ENCODE measurements at regions not wholly inside any gene's neighbourhood (a gene's known extent, or its start where the extent isn't known, plus 50 kb on each side); places are given as distances from the start of the nearest gene placed in this dataset.

DNA sequence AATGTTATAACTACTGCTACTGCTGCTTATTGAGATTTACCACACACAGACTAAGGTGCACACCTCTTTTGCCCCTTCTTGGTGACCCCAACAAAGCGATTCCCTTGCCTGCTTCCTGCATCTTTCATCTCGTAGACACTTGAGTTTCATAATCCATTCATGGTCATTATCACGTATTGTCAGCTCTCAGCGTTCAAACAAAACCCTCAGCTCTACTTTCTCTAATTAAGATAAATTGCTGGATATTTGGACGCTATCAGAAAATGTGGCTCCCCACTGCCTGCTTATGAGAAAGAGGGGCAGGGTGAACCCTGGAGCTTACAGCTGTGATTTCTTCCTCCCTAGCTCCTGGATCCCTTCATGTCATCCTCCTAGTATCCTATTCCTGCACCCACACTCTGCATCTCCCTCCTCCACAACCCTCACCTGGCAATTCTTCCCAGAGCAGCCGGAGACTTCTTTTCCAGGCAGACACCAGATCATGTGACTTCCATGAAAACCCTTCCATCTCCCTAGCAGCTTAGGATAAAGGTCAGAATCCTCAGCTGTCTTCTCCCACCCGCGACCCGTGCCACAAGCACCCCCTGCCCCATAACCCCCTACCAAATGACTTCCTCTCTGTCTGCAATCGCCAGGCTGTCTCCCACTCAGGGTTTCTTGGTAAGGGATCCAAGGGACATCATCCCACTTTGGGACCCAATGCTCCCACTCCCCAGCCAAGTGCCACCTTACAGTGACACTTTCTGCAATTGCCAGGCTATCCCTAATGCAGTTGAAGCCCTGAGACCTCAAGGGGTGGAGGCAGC is 146.5 kb downstream of the NSG2 start:
- no peak for DNase-seq

DNA sequence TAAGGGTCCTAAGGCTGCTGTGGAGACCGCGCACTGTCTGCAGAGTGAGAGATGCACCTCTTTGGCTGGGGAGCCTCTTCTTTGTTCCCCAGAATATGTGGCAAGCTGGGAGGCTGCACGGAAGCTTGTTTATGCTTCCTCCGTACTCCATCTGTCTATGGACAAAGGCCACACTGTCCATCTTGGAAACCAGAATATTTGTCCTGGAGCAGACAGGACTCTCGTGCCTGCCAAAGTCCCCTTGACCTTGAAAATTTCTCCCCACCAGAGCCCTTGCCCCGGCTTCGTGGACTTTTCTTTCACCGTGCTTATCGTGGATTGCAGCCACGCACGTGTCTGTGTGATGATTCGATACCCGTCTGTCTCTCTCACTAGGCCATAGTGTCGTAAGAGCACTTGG is 147.4 kb downstream of the NSG2 start:
- no peak for DNase-seq

DNA sequence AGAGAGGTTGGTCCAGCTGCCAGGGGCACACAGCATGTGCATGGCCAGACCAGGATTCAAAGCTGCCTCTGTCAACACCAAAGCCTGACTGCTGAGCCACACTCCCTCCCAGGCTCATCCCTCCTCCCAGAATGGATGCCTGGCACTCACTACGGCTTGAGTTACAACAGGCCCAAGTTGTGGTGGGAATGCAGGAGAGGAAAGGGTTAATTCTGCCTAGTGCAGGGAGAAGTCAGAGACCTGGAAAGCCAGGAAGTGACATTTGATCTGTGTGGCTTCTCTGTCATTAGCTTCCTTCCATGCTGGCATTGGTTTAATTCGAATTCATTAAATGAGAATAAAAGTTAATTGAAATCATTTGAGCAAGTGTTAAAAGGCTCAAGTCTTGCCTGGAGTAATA is 150.0 kb downstream of the NSG2 start:
- DNase-seq, result no peak

GRCh38 chr5:174197929-174198328 is 152.4 kb downstream of the NSG2 start:
- DNase-seq, result no peak

DNA sequence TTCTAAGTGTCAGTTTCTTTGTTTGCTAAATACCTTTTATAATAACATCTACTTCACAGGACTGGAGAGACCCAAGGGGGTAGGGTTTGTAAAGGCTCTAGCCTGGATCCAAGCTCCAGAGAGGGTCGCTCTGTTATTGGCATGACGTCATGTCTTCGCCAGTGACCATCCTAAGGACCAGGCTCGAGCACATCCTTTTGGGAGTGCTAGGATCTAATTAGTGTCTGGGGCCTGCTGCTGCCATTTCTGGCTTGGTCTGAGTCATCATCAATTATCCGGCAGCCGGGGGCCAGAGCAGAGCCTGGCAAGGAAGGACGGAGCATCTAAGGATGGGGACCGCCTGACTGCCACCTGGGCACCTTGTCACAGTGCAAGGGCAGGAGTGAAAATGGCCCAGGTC is 153.0 kb downstream of the NSG2 start:
- no peak for DNase-seq

DNA sequence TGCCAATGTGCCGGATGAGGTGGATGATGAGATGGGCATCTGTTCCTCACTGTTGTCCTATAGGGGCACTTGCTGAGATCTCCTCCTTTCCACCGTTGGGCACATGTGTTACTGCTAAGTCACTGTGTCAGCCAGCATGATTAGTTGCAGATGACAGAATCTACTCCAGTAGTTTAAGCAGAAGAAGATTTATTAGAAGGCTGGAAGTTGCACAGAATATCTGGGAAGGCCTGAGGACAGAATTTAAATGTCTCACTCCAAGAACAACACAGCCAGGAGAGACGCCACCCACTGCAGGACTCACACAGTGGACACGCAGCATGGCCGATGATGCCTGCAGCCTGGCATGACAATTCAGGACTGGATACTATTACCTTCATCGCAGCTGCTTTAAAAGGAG is 157.5 kb downstream of the NSG2 start:
- DNase-seq, result no peak

- no peak for DNase-seq
Measured at GRCh38 chr5:174204535-174205313, 159.2 kb downstream of the NSG2 start.

DNA sequence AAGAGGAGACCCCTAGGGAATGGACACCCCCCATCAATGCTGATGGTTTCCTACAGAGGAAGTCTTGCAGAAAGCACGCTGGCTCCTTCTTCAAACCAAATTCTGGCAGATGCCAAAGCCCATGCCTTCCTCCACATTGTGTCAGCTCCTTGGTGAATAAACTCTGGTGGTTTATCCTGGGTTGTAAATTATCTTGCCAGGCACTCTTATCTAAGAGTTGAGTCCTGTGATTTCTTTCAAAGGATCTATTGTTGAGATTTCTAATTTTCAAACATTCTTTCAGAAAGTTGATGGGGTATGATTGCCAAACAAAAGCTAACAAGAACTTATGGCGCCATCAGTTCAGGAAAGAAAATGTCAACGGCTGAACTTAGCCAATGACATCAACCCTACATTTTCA is 160.4 kb downstream of the NSG2 start:
- no peak for DNase-seq

- DNase-seq, result no peak
Measured at GRCh38 chr5:174210596-174211276, 165.2 kb downstream of the NSG2 start.

DNA sequence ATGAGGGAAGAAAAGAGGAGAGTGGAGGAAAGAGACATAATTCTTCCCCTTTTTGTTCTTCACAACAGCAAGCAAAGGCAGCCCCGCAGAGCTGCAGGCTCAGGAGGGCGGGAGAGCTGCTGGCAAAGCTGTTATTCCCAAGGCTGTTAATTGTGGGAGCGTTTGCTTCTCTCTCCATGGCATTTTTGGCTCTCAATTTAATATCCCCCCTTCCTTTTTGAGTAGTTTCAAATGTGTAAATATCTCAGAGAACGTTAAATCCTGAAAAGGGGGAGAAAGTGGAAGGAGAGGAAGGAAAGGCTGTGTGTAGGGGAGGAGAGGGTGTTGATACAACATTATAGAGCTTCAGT is 165.7 kb downstream of the NSG2 start:
- no peak for DNase-seq

- no peak for DNase-seq
Measured at GRCh38 chr5:174217527-174217926, 172.0 kb downstream of the NSG2 start.

DNA sequence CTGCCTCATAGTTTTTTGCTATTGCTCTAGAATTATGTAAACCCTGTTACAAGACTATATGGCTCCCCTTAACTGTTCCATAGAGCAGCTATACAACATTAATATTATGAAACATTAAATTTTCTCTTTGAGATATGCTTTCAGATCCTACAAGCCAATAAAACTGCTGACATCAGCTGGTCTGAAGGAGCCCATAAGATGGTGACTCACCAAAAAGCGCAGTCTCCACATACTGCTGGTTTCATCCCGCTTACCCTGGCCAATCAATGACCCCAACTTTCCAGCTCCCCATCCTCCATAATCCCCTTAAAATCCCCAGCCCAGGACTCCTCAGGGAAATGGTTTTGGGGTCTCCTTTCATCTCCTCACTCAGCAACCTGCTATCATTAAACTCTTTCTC is 172.7 kb downstream of the NSG2 start:
- no peak for DNase-seq

DNA sequence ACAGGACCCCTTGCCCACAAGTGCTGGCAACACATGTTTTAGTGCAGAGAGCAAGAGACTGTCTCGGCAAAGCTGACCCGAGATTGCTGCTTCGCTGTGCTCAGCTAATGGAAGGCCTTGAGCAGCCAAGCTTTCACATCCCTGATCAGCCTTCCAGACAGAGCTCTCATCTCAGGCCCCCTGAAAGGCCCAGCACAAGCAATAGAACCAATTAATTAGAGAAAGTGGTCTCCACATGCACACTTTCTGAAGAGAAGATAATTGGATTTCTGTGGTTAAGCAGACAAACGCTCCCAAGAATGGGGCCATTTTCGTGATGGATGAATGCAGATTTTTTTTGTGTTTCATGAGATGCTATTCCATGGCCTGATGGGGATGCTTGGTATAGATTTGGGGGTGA is 174.9 kb downstream of the NSG2 start:
- DNase-seq, result no peak

GRCh38 chr5:174221436-174221835 is 175.9 kb downstream of the NSG2 start:
- no peak for DNase-seq

- no peak for DNase-seq
Measured at GRCh38 chr5:174221946-174222345, 176.4 kb downstream of the NSG2 start.

GRCh38 chr5:174222891-174223290 is 177.4 kb downstream of the NSG2 start:
- DNase-seq, result no peak

DNA sequence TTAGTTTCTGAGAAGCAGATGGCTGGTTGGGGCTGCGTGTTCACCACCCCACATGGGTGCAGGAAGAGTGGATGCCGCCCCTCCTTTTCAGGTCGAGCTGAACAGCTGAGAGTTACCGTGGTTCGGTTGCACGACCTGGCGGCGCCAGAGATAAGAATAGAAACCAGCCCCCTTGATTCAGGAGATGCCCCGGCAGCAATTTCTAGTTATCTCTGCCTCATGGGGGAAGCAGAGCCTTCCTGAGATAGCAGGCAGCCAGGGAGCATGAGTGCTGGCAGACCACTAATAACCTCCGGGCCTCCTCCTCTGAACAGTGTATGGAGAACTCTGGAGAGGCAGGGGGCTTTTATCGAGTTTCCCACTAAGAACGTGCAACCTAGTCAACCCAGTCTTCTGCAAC is 177.8 kb downstream of the NSG2 start:
- no peak for DNase-seq

DNA sequence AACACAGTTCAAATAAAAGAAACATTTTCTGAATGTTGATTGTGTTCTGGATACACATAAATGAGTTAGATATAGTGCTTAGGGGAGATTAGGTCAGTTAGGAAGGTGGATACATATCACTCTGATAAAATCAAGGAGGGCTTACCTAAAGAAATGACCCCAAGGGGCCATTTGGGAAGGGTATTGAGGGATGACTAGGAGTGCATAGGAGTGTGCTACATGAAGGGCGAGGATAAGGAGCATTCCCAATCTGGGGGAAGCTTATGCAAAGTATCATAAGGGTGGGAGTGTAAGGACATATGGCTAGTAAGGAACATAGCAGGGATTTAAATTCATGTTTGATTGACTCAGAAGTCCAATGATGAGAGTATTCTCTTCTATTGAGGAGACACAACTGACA is 183.6 kb downstream of the NSG2 start:
- no peak for DNase-seq

- DNase-seq, result no peak
Measured at GRCh38 chr5:174229514-174230370, 184.2 kb downstream of the NSG2 start.

DNA sequence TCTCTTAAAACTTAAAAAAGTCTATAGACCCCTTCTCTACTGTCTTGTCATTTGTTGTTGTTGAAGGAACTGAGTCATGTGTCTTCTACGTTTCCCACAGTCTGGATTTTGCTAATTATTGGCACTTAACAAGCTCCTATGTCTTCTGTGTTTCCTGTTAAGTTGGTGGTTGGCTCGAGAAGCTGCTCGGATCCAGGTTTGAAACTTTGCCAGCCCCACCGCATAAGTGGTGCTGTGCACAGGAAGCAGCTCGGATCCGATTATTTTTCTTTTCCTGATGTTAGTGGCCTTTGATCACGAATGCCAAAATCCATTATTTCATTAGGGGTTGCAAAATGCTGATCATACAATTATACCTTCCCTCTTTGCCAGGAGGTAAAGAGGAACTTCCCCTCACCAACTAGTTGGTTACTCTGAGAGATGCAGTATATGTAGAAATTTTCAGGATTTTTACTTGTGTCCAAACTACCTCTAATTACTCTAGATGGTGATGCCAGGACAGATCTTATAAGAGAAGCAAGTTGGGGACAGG is 186.5 kb downstream of the NSG2 start:
- DNase-seq, result no peak

DNA sequence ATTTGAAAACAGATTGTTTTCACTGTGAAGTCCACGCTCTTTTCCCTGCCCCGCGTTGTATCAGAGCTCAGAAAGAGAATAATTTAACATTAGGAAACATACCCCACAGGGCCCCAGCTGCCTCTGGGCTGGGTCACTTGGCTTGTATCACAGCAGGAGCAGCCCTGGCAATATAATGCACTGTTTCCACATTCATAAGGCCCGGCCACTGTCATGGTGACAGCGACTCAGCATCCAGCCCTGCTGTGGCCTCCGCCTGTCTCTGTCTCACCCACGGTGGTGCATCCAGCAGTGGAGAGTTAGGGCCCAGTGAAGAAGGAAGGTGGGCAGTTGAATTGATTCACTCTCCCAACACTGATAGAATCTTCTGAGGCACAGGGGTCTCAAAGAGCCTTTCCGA is 188.9 kb downstream of the NSG2 start:
- DNase-seq, result no peak

GRCh38 chr5:174235221-174236011 is 189.9 kb downstream of the NSG2 start:
- no peak for DNase-seq
